H1 (cell line): ENCODE measurements at regions not wholly inside any gene's neighbourhood (a gene's known extent, or its start where the extent isn't known, plus 50 kb on each side); places are given as distances from the start of the nearest gene placed in this dataset.

ENCODE experiments used
- GABPA ChIP-seq: IDR thresholded peaks from 2 replicates; pipeline ENCODE4 v1.6.1; 2011; ENCODE audit warnings: mild to moderate bottlenecking, low read length, moderate library complexity, borderline replicate concordance; ENCODE audit not compliant: insufficient read depth
- POLR2A ChIP-seq, 2 experiments: IDR thresholded peaks; 1 replicate in 1 of 2; 2 replicates in 1 of 2; pipeline ENCODE4 v1.6.1; 2011; ENCODE audit warnings: low read depth in 2 of 2, low read length in 2 of 2, mild to moderate bottlenecking in 2 of 2; ENCODE audit errors: control extremely low read depth in 1 of 2
- POLR2AphosphoS5 ChIP-seq: IDR thresholded peaks from 2 replicates; pipeline ENCODE4 v1.6.1; 2011; ENCODE audit warnings: low read depth, low read length
- RBBP5 ChIP-seq: IDR thresholded peaks from 2 replicates; pipeline ENCODE4 v1.7.1; 2012; ENCODE audit warnings: low read depth, mild to moderate bottlenecking, inconsistent platforms, low read length, moderate library complexity, borderline replicate concordance
- YY1 ChIP-seq: IDR thresholded peaks from 2 replicates; pipeline ENCODE4 v1.6.1; 2011; ENCODE audit warnings: low read depth, mild to moderate bottlenecking, low read length
- TF ChIP-seq, protein P1 (sequence below): IDR thresholded peaks from 2 replicates; pipeline ENCODE4 v1.6.1; 2011; ENCODE audit warnings: low read length, improper control_type of control experiment

DNA sequence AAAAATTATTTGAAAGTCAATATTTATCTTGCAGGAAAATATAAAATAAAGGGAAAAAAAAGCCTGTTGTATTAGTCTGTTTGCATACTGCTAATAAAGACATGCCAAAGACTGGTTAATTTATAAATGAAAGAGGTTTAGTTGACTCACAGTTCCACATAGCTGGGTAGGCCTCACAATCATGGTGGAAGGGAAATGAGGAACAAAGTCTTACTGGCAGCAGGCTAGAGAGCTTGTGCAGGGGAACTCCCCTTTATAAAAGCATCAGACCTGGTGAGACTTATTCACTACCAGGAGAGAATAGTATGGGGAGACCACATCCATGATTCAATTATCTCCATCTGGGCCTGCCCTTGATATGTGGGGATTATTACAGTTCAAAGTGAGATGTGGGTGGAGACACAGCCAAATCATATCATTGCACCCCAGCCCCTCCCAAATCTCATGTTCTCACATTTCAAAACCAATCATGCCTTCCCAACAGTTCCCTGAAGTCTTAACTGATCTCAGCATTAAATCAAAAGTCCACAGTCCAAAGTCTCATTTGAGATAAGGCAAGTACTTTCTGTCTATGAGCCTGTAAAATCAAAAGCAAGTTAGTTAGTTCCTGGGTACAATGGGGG lies 1416.5 kb upstream of the SPRY2 start:
- TF ChIP-seq RBBP5 (no peak), GABPA (no peak), POLR2AphosphoS5 (no peak), YY1 (no peak), POLR2A (IDR thresholded peaks at IDR 0.05; ENCODE audit: control extremely low read depth in 1 of 2, low read depth in 2 of 2, low read length in 2 of 2) (no peak)
- TF ChIP-seq, protein P1, sequence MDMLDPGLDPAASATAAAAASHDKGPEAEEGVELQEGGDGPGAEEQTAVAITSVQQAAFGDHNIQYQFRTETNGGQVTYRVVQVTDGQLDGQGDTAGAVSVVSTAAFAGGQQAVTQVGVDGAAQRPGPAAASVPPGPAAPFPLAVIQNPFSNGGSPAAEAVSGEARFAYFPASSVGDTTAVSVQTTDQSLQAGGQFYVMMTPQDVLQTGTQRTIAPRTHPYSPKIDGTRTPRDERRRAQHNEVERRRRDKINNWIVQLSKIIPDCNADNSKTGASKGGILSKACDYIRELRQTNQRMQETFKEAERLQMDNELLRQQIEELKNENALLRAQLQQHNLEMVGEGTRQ = no peak
